Lower leg skin (tissue), 3 donors: ENCODE measurements at regions not wholly inside any gene's neighbourhood (a gene's known extent, or its start where the extent isn't known, plus 50 kb on each side); places are given as distances from the start of the nearest gene placed in this dataset.

ENCODE experiments used
- CTCF ChIP-seq, 3 donors: fragments of 450-650 bp; IDR thresholded peaks; one replicate each; pipeline ENCODE4 v1.5.1; 2016; ENCODE audit warnings: antibody characterized with exemption in 3 of 3, mild to moderate bottlenecking in 3 of 3, moderate library complexity in 2 of 3
- POLR2A ChIP-seq, 2 donors: fragments of 450-650 bp; IDR thresholded peaks; one replicate each; pipeline ENCODE4 v1.6.1; 2016 to 2017; ENCODE audit warnings: antibody characterized with exemption in 2 of 2, mild to moderate bottlenecking in 1 of 2, moderate library complexity in 1 of 2

GRCh38 chr20:48076247-48076646 lies 291.0 kb upstream of the SULF2 start:
- TF ChIP-seq CTCF (IDR thresholded peaks at IDR 0.05) (no peak), POLR2A (IDR thresholded peaks at IDR 0.05) (no peak)
